Suprapubic skin (tissue), 3 donors: ENCODE measurements at regions not wholly inside any gene's neighbourhood (a gene's known extent, or its start where the extent isn't known, plus 50 kb on each side); places are given as distances from the start of the nearest gene placed in this dataset.

Experiments used
- POLR2A ChIP-seq, 2 donors: fragments of 450-650 bp; IDR thresholded peaks; one replicate each; pipeline ENCODE4 v1.6.1; 2017; ENCODE audit warnings: antibody characterized with exemption in 2 of 2, mild to moderate bottlenecking in 2 of 2, moderate library complexity in 2 of 2
- TF ChIP-seq, protein P1 (sequence below), 2 donors: fragments of 200-600 bp in 1 of 2; fragments of 450-650 bp in 1 of 2; sonication (generic) in 1 of 2; IDR thresholded peaks; one replicate each; pipeline ENCODE4 v1.5.1; 2016 to 2019; ENCODE audit warnings: antibody characterized with exemption in 2 of 2, mild to moderate bottlenecking in 1 of 2, moderate library complexity in 1 of 2

DNA sequence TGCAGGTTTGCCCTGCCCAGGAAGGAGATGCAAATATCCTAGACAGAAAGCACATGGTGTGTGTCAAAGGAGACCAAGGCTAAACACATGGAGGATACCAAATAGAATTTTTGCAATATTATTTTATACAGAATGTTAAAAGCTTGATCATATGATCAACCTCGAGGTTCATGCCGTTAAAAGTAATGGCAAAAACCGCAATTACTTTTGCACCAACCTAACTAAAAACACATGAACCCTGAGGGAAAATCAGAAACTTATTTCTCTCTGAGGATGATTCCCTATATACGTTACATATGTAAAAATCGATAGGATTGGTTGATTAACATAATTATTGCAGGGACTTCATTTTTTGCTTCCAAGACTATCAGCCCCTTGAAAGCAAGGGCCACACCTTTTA lies 88.1 kb downstream of the MZT1 start:
- TF ChIP-seq, protein P1, sequence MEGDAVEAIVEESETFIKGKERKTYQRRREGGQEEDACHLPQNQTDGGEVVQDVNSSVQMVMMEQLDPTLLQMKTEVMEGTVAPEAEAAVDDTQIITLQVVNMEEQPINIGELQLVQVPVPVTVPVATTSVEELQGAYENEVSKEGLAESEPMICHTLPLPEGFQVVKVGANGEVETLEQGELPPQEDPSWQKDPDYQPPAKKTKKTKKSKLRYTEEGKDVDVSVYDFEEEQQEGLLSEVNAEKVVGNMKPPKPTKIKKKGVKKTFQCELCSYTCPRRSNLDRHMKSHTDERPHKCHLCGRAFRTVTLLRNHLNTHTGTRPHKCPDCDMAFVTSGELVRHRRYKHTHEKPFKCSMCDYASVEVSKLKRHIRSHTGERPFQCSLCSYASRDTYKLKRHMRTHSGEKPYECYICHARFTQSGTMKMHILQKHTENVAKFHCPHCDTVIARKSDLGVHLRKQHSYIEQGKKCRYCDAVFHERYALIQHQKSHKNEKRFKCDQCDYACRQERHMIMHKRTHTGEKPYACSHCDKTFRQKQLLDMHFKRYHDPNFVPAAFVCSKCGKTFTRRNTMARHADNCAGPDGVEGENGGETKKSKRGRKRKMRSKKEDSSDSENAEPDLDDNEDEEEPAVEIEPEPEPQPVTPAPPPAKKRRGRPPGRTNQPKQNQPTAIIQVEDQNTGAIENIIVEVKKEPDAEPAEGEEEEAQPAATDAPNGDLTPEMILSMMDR (IDR thresholded peaks at IDR 0.05): no peak
- no peak for TF ChIP-seq POLR2A (IDR thresholded peaks at IDR 0.05)
